HepG2 (cell line): ENCODE measurements at regions not wholly inside any gene's neighbourhood (a gene's known extent, or its start where the extent isn't known, plus 50 kb on each side); places are given as distances from the start of the nearest gene placed in this dataset.

Experiments
- BHLHE40 ChIP-seq: IDR thresholded peaks from 2 replicates; pipeline ENCODE4 v1.6.1; 2011; ENCODE audit warnings: low read length, improper control_type of control experiment
- CEBPB ChIP-seq: IDR thresholded peaks from 2 replicates; pipeline ENCODE4 v1.6.1; 2011; ENCODE audit warnings: low read depth, low read length, improper control_type of control experiment, borderline replicate concordance
- ELF1 ChIP-seq: sonication (generic); formaldehyde crosslinking; IDR thresholded peaks from 2 replicates; pipeline ENCODE4 v1.4.0; 2020; ENCODE audit warnings: missing genetic modification reagents
- POGZ ChIP-seq: sonication (generic); formaldehyde crosslinking; IDR thresholded peaks from 2 replicates; pipeline ENCODE4 v1.4.0; 2020; ENCODE audit warnings: mild to moderate bottlenecking, missing genetic modification reagents
- SALL2 ChIP-seq: sonication (generic); formaldehyde crosslinking; IDR thresholded peaks from 2 replicates; pipeline ENCODE4 v1.8.1; 2023; ENCODE audit warnings: mild to moderate bottlenecking, missing genetic modification reagents, inconsistent platforms
- SMYD3 ChIP-seq: sonication (generic); formaldehyde crosslinking; IDR thresholded peaks from 2 replicates; pipeline ENCODE4 v1.8.1; 2023; ENCODE audit warnings: mild to moderate bottlenecking, missing genetic modification reagents
- ZBTB7A ChIP-seq: sonication (generic); formaldehyde crosslinking; IDR thresholded peaks from 2 replicates; pipeline ENCODE4 v1.8.0; 2022; ENCODE audit warnings: mild to moderate bottlenecking, missing genetic modification reagents
- ZNF256 ChIP-seq: sonication (generic); formaldehyde crosslinking; conservative IDR thresholded peaks from 2 replicates; pipeline ENCODE4 v1.4.0; 2020; ENCODE audit warnings: missing genetic modification reagents
- ZNF264 ChIP-seq: sonication (generic); formaldehyde crosslinking; IDR thresholded peaks from 2 replicates; pipeline ENCODE4 v1.4.0; 2020; ENCODE audit warnings: missing genetic modification reagents
- TF ChIP-seq, protein P1 (sequence below), 2 experiments: fragments of 450-650 bp in 1 of 2; sonication (generic) in 1 of 2; formaldehyde crosslinking in 1 of 2; IDR thresholded peaks; 2 replicates each; pipeline versions ENCODE4 v1.6.1 to v1.8.0; 2016 to 2022; ENCODE audit warnings: antibody characterized with exemption in 1 of 2, mild to moderate bottlenecking in 1 of 2, missing genetic modification reagents in 1 of 2
- TF ChIP-seq, protein P2 (sequence below): IDR thresholded peaks from 2 replicates; pipeline ENCODE4 v1.6.1; 2016; ENCODE audit warnings: mild to moderate bottlenecking

DNA sequence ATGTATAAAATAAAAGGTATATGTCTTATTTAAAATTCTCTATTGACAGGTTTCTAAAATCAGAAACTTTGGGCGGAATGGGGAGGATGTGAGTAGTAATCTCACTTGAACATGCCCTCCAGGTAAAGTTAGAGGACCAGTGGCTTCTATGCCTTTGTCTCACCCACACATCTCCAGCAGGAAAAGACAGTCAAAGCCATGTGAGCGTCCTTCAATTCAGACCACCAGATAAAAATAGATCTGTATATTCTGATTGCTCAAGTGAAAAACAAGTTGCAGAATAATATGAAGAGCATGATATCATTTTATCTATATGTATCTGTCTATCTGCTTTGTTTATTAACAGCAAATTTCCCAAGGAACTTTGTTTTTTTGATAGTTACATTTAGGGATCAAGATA lies 152.2 kb downstream of the TMCO5A start (continued):
- TF ChIP-seq, protein P1, sequence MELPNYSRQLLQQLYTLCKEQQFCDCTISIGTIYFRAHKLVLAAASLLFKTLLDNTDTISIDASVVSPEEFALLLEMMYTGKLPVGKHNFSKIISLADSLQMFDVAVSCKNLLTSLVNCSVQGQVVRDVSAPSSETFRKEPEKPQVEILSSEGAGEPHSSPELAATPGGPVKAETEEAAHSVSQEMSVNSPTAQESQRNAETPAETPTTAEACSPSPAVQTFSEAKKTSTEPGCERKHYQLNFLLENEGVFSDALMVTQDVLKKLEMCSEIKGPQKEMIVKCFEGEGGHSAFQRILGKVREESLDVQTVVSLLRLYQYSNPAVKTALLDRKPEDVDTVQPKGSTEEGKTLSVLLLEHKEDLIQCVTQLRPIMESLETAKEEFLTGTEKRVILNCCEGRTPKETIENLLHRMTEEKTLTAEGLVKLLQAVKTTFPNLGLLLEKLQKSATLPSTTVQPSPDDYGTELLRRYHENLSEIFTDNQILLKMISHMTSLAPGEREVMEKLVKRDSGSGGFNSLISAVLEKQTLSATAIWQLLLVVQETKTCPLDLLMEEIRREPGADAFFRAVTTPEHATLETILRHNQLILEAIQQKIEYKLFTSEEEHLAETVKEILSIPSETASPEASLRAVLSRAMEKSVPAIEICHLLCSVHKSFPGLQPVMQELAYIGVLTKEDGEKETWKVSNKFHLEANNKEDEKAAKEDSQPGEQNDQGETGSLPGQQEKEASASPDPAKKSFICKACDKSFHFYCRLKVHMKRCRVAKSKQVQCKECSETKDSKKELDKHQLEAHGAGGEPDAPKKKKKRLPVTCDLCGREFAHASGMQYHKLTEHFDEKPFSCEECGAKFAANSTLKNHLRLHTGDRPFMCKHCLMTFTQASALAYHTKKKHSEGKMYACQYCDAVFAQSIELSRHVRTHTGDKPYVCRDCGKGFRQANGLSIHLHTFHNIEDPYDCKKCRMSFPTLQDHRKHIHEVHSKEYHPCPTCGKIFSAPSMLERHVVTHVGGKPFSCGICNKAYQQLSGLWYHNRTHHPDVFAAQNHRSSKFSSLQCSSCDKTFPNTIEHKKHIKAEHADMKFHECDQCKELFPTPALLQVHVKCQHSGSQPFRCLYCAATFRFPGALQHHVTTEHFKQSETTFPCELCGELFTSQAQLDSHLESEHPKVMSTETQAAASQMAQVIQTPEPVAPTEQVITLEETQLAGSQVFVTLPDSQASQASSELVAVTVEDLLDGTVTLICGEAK (IDR thresholded peaks at IDR 0.05) = no peak
- TF ChIP-seq, protein P1 (CRISPR knock-in tag; IDR thresholded peaks at IDR 0.05) = no peak
- TF ChIP-seq ZBTB7A = no peak
- no peak for TF ChIP-seq BHLHE40
- TF ChIP-seq SMYD3 (CRISPR knock-in tag) = no peak
- TF ChIP-seq CEBPB = no peak
- no peak for TF ChIP-seq ELF1
- TF ChIP-seq, protein P2, sequence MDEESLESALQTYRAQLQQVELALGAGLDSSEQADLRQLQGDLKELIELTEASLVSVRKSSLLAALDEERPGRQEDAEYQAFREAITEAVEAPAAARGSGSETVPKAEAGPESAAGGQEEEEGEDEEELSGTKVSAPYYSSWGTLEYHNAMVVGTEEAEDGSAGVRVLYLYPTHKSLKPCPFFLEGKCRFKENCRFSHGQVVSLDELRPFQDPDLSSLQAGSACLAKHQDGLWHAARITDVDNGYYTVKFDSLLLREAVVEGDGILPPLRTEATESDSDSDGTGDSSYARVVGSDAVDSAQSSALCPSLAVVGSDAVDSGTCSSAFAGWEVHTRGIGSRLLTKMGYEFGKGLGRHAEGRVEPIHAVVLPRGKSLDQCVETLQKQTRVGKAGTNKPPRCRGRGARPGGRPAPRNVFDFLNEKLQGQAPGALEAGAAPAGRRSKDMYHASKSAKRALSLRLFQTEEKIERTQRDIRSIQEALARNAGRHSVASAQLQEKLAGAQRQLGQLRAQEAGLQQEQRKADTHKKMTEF (CRISPR knock-in tag) = no peak
- no peak for TF ChIP-seq SALL2 (CRISPR knock-in tag)
- no peak for TF ChIP-seq ZNF256 (CRISPR knock-in tag)
- TF ChIP-seq POGZ (CRISPR knock-in tag) = no peak
- TF ChIP-seq ZNF264 = no peak
